SU-DHL-6 (cell line): ENCODE measurements at regions not wholly inside any gene's neighbourhood (a gene's known extent, or its start where the extent isn't known, plus 50 kb on each side); places are given as distances from the start of the nearest gene placed in this dataset.

Experiments
- CTCF ChIP-seq: fragments of 200-600 bp; sonication (generic); IDR thresholded peaks from one replicate; pipeline ENCODE4 v1.5.1; 2017; ENCODE audit warnings: antibody characterized with exemption, mild to moderate bottlenecking, low read length, moderate library complexity; ENCODE audit not compliant: insufficient read depth, poor library complexity, severe bottlenecking
- EZH2phosphoT487 ChIP-seq: fragments of 200-600 bp; sonication (generic), shearing (Covaris generic); conservative IDR thresholded peaks from 2 replicates; pipeline ENCODE4 v1.6.1; 2018; ENCODE audit warnings: mild to moderate bottlenecking, antibody characterized with exemption, low read length, moderate library complexity, mixed read lengths

- TF ChIP-seq CTCF (no peak), EZH2phosphoT487 (no peak)
Observed at GRCh38 chr13:22412452-22412851, 741.6 kb downstream of the FGF9 start.
